ENCODE measurements at regions not wholly inside any gene's neighbourhood (a gene's known extent, or its start where the extent isn't known, plus 50 kb on each side); places are given as distances from the start of the nearest gene placed in this dataset.

DNA sequence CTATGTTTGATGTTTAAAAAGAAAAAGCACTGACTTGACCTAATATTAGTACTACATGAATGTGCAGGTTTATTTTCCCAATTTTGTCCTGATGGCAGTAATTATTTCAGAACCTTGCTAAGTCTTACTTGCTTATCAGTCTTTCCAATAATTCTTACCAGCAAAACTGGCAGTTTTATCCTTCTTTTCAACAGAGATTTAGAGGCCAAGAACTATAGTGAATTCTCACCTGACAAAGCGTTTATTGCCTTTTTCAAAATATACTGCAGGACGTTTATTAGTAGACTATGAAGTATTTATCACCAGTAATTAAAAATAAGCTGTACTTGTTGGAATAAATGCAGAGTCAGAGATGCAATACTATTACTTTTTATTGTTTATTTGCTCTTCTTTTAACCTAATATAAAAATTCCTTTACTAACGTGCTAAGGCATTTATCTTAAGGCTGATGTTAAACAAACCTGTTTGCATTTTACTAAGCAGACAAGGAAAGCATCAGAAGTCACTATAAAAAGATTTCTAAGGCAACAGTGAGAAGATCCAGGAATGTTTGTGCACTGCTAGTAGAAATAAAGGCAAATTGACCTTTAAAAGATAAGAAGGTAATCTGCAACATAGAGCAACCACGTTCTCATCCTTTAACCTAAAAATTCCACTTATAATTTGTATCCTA, 80.3 kb upstream of the NOCT start:
- TF ChIP-seq, protein P1, sequence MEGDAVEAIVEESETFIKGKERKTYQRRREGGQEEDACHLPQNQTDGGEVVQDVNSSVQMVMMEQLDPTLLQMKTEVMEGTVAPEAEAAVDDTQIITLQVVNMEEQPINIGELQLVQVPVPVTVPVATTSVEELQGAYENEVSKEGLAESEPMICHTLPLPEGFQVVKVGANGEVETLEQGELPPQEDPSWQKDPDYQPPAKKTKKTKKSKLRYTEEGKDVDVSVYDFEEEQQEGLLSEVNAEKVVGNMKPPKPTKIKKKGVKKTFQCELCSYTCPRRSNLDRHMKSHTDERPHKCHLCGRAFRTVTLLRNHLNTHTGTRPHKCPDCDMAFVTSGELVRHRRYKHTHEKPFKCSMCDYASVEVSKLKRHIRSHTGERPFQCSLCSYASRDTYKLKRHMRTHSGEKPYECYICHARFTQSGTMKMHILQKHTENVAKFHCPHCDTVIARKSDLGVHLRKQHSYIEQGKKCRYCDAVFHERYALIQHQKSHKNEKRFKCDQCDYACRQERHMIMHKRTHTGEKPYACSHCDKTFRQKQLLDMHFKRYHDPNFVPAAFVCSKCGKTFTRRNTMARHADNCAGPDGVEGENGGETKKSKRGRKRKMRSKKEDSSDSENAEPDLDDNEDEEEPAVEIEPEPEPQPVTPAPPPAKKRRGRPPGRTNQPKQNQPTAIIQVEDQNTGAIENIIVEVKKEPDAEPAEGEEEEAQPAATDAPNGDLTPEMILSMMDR (IDR thresholded peaks at IDR 0.05): no peak
- Histone ChIP-seq H3K27me3 (no peaks in the 10 kb centered on the region), H3K9me3 (no peaks in the 10 kb centered on the region), H3K27ac (no peak overlapping the region), H3K36me3 (no peaks in the 10 kb centered on the region), H3K4me3 (no peak overlapping the region), H3K4me1 (no peaks in the 10 kb centered on the region)
- no peak for DNase-seq
- intact Hi-C loops (cut with DNase I): no loop called here
- WGBS, 2 donors: 78 to 79% methylated on average over 4 of the region's 4 CpGs
- ATAC-seq: no peak

DNA sequence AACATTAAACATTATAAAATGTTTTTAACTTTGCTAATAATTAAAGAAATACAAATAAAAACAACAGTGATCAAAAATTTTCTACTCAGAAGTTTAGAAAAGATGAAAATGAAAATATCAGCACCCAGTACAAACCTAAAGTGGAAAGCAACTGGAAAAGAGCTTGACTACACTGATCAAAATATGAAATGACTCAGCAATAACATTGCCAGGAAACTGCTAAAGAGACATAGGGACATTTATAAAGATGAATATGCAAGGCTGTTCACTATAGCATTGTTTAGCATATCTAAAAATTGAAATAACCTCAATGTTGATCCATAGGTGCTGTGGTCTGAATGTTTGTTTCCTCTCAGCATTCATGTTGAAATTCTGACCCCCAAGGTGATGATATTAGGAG, 88.5 kb upstream of the NOCT start:
- no peaks in the 10 kb centered on the region for H3K4me1 ChIP-seq
- no peak overlapping the region for H3K4me3 ChIP-seq
- TF ChIP-seq, protein P1 (IDR thresholded peaks at IDR 0.05): no peak
- H3K36me3 ChIP-seq: no peaks in the 10 kb centered on the region
- no peaks in the 10 kb centered on the region for H3K27me3 ChIP-seq
- no peaks in the 10 kb centered on the region for H3K9me3 ChIP-seq
- intact Hi-C loops (cut with DNase I): no loop called here
- ATAC-seq (no peak), DNase-seq (no peak)
- H3K27ac ChIP-seq: no peak overlapping the region

DNA sequence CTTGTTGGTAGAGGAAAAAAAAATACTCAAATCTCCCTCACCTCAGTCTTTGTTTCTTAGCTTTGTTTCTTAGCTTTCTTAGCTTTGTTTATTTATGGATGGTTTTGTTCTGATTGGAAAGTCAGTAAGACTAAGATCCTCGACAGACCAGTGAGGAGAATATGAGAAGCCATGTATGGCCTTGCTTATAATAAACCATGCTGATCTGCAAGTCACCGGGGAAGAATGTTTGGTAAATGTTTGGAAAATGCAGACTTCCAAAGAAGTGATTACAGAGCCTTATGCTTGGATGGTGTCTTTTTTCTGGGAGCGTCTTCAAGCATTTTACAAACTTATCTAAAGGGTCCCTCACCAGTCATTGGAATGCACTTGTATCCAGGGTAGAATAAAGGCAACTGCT, 90.1 kb upstream of the NOCT start:
- Histone ChIP-seq H3K4me1 (no peaks in the 10 kb centered on the region), H3K27me3 (no peaks in the 10 kb centered on the region), H3K27ac (no peak overlapping the region), H3K9me3 (no peaks in the 10 kb centered on the region), H3K4me3 (no peak overlapping the region), H3K36me3 (no peaks in the 10 kb centered on the region)
- WGBS, 2 donors: 89 to 90% methylated on average over 3 of the region's 3 CpGs
- intact Hi-C loops (cut with DNase I): no loop called here
- DNase-seq: no peak
- TF ChIP-seq, protein P1 (IDR thresholded peaks at IDR 0.05): no peak
- no peak for ATAC-seq

DNA sequence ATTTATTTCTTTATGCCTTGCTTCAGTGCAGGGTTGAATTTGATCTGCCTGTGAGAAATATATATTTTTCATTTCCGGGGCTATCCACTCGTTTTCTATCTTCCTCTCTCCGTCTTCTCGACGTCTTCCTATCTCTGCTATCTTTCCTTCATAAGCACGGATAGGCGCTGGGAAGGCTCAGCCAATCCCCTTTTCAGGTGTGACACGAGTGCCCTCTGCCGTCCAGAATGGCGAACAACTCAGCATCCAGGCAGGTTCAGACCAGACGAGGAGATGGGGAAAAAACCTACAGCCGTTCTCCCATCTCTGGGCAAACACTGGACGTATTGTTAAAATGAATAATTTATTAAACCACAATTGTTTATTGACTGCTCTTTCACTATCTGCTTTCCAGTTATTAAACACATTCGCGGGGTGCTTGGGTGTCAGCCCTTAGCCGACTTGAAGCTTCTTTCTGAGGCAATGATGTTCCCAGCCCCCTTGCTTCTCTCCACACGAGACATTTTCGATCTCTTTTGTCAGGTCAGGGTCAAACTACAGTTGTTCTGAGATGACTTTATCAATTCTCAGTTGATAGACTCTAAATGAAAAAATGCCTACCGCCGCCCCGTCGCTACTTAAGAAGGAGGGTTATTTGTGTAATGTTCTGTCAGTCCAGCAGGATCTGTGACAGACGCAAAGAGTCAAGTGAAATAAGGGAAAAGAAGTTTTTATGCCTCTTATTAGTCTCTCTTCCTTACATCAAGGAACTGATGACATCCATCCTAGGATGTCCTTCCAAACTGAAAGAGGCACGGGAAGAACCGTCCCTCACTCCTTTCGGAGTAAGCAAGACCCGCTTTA, 96.3 kb upstream of the NOCT start:
- Histone ChIP-seq H3K27me3 (no peaks in the 10 kb centered on the region), H3K27ac (no peak overlapping the region), H3K36me3 (no peaks in the 10 kb centered on the region), H3K4me1 (peaks cover 0 to 11% (median 0%) of the 10 kb centered on the region in 9 donors), H3K9me3 (no peaks in the 10 kb centered on the region), H3K4me3 (peak overlapping the region in 2 of 10 donors; percentile 11 to 17)
- TF ChIP-seq, protein P1 (IDR thresholded peaks at IDR 0.05): peak; percentile 52 to 85 (median 78)
- intact Hi-C loops (cut with DNase I): loop anchor here in 4 of 10 donors (2.0 to 10.0 kb wide), 6 partner anchors 47 to 885 kb away; no protein-coding TSS in a partner anchor
- 33% methylated on average over 27 of the region's 27 CpGs for WGBS, 2 donors
- peak; percentile 42 to 95 (median 82) for ATAC-seq
- DNase-seq: peak; percentile 60 to 76

All from heart right ventricle (tissue), 16 donors.